K562 (cell line): ENCODE measurements at regions not wholly inside any gene's neighbourhood (a gene's known extent, or its start where the extent isn't known, plus 50 kb on each side); places are given as distances from the start of the nearest gene placed in this dataset.

Experiments
- ATAC-seq: fragments of 200-7000 bp; cut with Tn5 transposase; 3 replicates; pipeline ENCODE4 v1.9.1; 2020; ENCODE audit warnings: moderate library complexity
- BruUV-seq: library from RNA; stranded (reverse); fragments of 400-500 nt; replicated peaks from 2 replicates; lab custom pipeline; 2021; lab: Mats Ljungman, UMichigan
- CTCF ChIA-PET: fragments of 300-600 bp; formaldehyde crosslinking; extraction: SDS; loops from one replicate; lab custom pipeline; 2021; ENCODE audit warnings: low intra/inter-chr PET ratio; lab: Yijun Ruan, JAX
- POLR2A ChIA-PET: fragments of 300-600, 350-650 bp; sonication (Branson Sonifier 250); formaldehyde crosslinking; extraction: SDS; loops from one replicate; lab custom pipeline; 2021; ENCODE audit warnings: antibody characterized with exemption, inconsistent platforms; lab: Yijun Ruan, JAX
- DNase-seq, 4 experiments: peaks; one replicate each; pipeline versions ENCODE4 v3.0.0 to v3.0.0-alpha.2; 2011 to 2018; ENCODE audit warnings: low spot score in 3 of 4, mixed read lengths in 3 of 4; ENCODE audit errors: extremely low read depth in 1 of 4
- FAIRE-seq: peaks from 2 replicates; lab custom pipeline; 2011; peaks lifted over from hg19 to GRCh38; lab: Jason Lieb, UNC
- H2AFZ ChIP-seq: 2 replicates; pipeline ENCODE4 v1.6.0; 2011; ENCODE audit warnings: low read depth, low read length, control low read depth, inconsistent platforms
- H3K27ac ChIP-seq: fragments of 200-600 bp; 3 replicates; pipeline ENCODE4 v1.8.0; 2011; ENCODE audit warnings: low read depth, mild to moderate bottlenecking, control low read depth, inconsistent platforms, low read length, moderate library complexity, mixed read lengths; ENCODE audit errors: extremely low read depth
- H3K27me3 ChIP-seq, 2 experiments: fragments of 300-600 bp in 1 of 2; 2 replicates in 1 of 2; 3 replicates in 1 of 2; pipeline versions ENCODE4 v1.6.0 to v1.8.0; 2011; ENCODE audit warnings: inconsistent platforms in 2 of 2, low read length in 2 of 2, mild to moderate bottlenecking in 1 of 2, mixed read lengths in 1 of 2, moderate library complexity in 1 of 2; ENCODE audit not compliant: control insufficient read depth in 2 of 2, insufficient read depth in 2 of 2
- H3K36me3 ChIP-seq: fragments of 300-600 bp; 3 replicates; pipeline ENCODE4 v1.8.0; 2011; ENCODE audit warnings: mild to moderate bottlenecking, low read length, inconsistent platforms; ENCODE audit not compliant: control insufficient read depth, insufficient read depth
- H3K4me1 ChIP-seq, 2 experiments: fragments of 200-600 bp in 1 of 2; replicated peaks in 1 of 2; 2 replicates in 1 of 2; 3 replicates in 1 of 2; pipeline versions ENCODE4 v1.5.1 to v1.8.0; 2011; ENCODE audit warnings: inconsistent platforms in 2 of 2, low read length in 2 of 2, mild to moderate bottlenecking in 1 of 2, mixed read lengths in 1 of 2, moderate library complexity in 1 of 2; ENCODE audit not compliant: control insufficient read depth in 2 of 2, insufficient read depth in 2 of 2
- H3K4me2 ChIP-seq: 2 replicates; pipeline ENCODE4 v1.6.1; 2011; ENCODE audit warnings: low read length, control low read depth, inconsistent platforms, mixed read lengths; ENCODE audit not compliant: insufficient read depth
- H3K4me3 ChIP-seq: fragments of 200-600 bp; sonication (generic), shearing (Covaris generic); 2 replicates; pipeline ENCODE4 v1.5.1; 2016; ENCODE audit warnings: control low read depth, inconsistent platforms
- H3K79me2 ChIP-seq: fragments of 200-600 bp; 3 replicates; pipeline ENCODE4 v1.8.0; 2011; ENCODE audit warnings: low read length, inconsistent platforms; ENCODE audit not compliant: control insufficient read depth, insufficient read depth
- H3K9ac ChIP-seq, 2 experiments: 2 replicates each; pipeline versions ENCODE4 v1.6.0 to v1.6.1; 2011; ENCODE audit warnings: low read depth in 2 of 2, low read length in 2 of 2, control low read depth in 1 of 2, inconsistent platforms in 1 of 2, mild to moderate bottlenecking in 1 of 2, mixed read lengths in 1 of 2; ENCODE audit not compliant: insufficient read depth in 1 of 2
- H3K9me1 ChIP-seq: one replicate; pipeline ENCODE4 v1.6.0; 2011; ENCODE audit warnings: inconsistent platforms, mild to moderate bottlenecking, low read length, moderate library complexity; ENCODE audit not compliant: control insufficient read depth, insufficient read depth
- H3K9me3 ChIP-seq: replicated peaks from 2 replicates; pipeline ENCODE4 v1.5.1; 2011; ENCODE audit warnings: low read depth, low read length, inconsistent platforms; ENCODE audit not compliant: control insufficient read depth, insufficient read depth
- H4K20me1 ChIP-seq: replicated peaks from 2 replicates; pipeline ENCODE4 v1.6.1; 2011; ENCODE audit warnings: low read length, inconsistent platforms, mixed read lengths; ENCODE audit not compliant: control insufficient read depth, insufficient read depth
- HLTF ChIP-seq: fragments of 450-650 bp; IDR thresholded peaks from 2 replicates; pipeline ENCODE4 v1.6.1; 2016
- L3MBTL2 ChIP-seq: fragments of 450-650 bp; IDR thresholded peaks from 2 replicates; pipeline ENCODE4 v1.6.1; 2016; ENCODE audit warnings: mild to moderate bottlenecking, moderate library complexity
- SRSF9 ChIP-seq: fragments of 200-400 bp; formaldehyde crosslinking; IDR thresholded peaks from 2 replicates; pipeline ENCODE4 v1.6.1; 2017; ENCODE audit warnings: low read depth, low read length, borderline replicate concordance
- TARDBP ChIP-seq: fragments of 450-650 bp; IDR thresholded peaks from 2 replicates; pipeline ENCODE4 v1.6.1; 2016
- U2AF2 ChIP-seq: fragments of 200-400 bp; formaldehyde crosslinking; optimal IDR thresholded peaks from 2 replicates; pipeline ENCODE3; 2017; ENCODE audit warnings: low read depth, mild to moderate bottlenecking, low read length
- ZKSCAN1 ChIP-seq: fragments of 150-350 bp; IDR thresholded peaks from 2 replicates; pipeline ENCODE4 v1.6.1; 2016; ENCODE audit warnings: low read depth, low read length
- ZNF644 ChIP-seq: fragments of 200-800 bp; sonication (Bioruptor generic); IDR thresholded peaks from 2 replicates; pipeline ENCODE4 v1.6.1; 2016; ENCODE audit warnings: low read depth, missing genetic modification characterization, missing compliant biosample characterization
- WGBS: fragments of 100-300 bp; shearing (Covaris generic); methylation state at CpG from one replicate; pipeline ENCODE4 v1.1.6; 2016; ENCODE audit warnings: low coverage, mixed read lengths; ENCODE audit not compliant: insufficient coverage; ENCODE audit errors: missing lambda C conversion rate; 5-methylcytosine and 5-hydroxymethylcytosine counted together
- in situ Hi-C: fragments of 300-500 bp; cut with MboI; formaldehyde crosslinking; loops from 4 replicates; pipeline ENCODE4 v1.15.0; 2018; ENCODE audit warnings: inconsistent platforms, mixed read lengths
- intact Hi-C: fragments of 100-400 bp; cut with micrococcal nuclease; formaldehyde crosslinking; loops from 2 replicates; pipeline ENCODE4 v1.14.2; 2022
- TF ChIP-seq, protein P1 (sequence below): fragments of 450-650 bp; formaldehyde crosslinking; IDR thresholded peaks from 2 replicates; pipeline ENCODE4 v1.4.0; 2020; ENCODE audit warnings: mild to moderate bottlenecking, mixed read lengths
- TF ChIP-seq, protein P2 (sequence below): sonication (generic); IDR thresholded peaks from 2 replicates; pipeline ENCODE4 v1.6.1; 2016
- TF ChIP-seq, protein P3 (sequence below): sonication (generic); formaldehyde crosslinking; IDR thresholded peaks from 2 replicates; pipeline ENCODE4 v1.8.0; 2022; ENCODE audit warnings: mild to moderate bottlenecking, low read depth, missing genetic modification reagents

DNA sequence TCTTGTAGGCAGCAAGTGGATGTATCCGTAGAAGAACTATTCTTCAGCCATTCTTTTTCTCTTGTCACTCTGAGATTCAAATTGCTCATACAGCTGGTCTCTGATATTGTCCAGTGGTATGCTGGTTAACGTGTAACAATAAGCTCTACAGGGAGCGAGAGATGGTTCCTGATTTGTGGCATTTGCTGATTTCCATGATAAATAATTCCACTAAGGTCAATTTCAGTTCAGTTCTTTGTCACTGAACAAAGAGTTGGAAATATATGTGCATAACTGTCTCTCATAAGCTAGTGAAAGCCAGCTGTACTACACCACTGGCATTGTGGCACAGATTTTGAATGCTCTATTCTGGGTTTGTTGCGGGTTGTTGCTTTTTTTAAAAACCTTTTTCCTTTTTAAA is 131.7 kb downstream of the MTHFS start:
- CTCF ChIA-PET: no interaction called here

More for the DNA sequence above, 131.7 kb downstream of the MTHFS start:
- TF ChIP-seq U2AF2: no peak
- TF ChIP-seq, protein P1, sequence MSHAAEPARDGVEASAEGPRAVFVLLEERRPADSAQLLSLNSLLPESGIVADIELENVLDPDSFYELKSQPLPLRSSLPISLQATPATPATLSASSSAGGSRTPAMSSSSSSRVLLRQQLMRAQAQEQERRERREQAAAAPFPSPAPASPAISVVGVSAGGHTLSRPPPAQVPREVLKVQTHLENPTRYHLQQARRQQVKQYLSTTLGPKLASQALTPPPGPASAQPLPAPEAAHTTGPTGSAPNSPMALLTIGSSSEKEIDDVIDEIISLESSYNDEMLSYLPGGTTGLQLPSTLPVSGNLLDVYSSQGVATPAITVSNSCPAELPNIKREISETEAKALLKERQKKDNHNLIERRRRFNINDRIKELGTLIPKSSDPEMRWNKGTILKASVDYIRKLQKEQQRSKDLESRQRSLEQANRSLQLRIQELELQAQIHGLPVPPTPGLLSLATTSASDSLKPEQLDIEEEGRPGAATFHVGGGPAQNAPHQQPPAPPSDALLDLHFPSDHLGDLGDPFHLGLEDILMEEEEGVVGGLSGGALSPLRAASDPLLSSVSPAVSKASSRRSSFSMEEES (CRISPR knock-in tag): no peak
- TF ChIP-seq L3MBTL2: no peak
- no peak for TF ChIP-seq TARDBP
- TF ChIP-seq, protein P2, sequence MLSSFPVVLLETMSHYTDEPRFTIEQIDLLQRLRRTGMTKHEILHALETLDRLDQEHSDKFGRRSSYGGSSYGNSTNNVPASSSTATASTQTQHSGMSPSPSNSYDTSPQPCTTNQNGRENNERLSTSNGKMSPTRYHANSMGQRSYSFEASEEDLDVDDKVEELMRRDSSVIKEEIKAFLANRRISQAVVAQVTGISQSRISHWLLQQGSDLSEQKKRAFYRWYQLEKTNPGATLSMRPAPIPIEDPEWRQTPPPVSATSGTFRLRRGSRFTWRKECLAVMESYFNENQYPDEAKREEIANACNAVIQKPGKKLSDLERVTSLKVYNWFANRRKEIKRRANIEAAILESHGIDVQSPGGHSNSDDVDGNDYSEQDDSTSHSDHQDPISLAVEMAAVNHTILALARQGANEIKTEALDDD: no peak
- TF ChIP-seq ZNF644 (tag): no peak
- no peak for TF ChIP-seq SRSF9
- TF ChIP-seq ZKSCAN1: no peak
- no peak for TF ChIP-seq HLTF
- TF ChIP-seq, protein P3, sequence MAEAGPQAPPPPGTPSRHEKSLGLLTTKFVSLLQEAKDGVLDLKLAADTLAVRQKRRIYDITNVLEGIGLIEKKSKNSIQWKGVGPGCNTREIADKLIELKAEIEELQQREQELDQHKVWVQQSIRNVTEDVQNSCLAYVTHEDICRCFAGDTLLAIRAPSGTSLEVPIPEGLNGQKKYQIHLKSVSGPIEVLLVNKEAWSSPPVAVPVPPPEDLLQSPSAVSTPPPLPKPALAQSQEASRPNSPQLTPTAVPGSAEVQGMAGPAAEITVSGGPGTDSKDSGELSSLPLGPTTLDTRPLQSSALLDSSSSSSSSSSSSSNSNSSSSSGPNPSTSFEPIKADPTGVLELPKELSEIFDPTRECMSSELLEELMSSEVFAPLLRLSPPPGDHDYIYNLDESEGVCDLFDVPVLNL: no peak
- TF ChIP-seq, all 486 proteins: peak for 0
- ATAC-seq: no peak
- POLR2A ChIA-PET: no interaction called here
- H3K27me3 ChIP-seq: peaks cover 0 to 6% of the 10 kb centered on the region in 2 experiments; a peak in 2 of 5 replicates
- WGBS: 0% methylated on average over 4 of the region's 4 CpGs
- no peak for FAIRE-seq
- in situ Hi-C loops (no loop called here), intact Hi-C loops (loop anchor here (5.0 to 10.0 kb wide), 2 partner anchors 87 to 410 kb away; no protein-coding TSS in a partner anchor)
- no peak for DNase-seq
- no peaks in the 10 kb centered on the region for H3K36me3 ChIP-seq
- BruUV-seq: no TSS peak
- H3K9me3 ChIP-seq: no peaks in the 10 kb centered on the region
- H4K20me1 ChIP-seq: no peaks in the 10 kb centered on the region
- no peaks in the 10 kb centered on the region for H3K79me2 ChIP-seq
- no peak overlapping the region for H3K4me3 ChIP-seq
- H3K4me1 ChIP-seq: no peaks in the 10 kb centered on the region
- no peak overlapping the region for H3K27ac ChIP-seq
- no peak overlapping the region for H2AFZ ChIP-seq
- H3K4me2 ChIP-seq: no peak overlapping the region
- H3K9me1 ChIP-seq: no peaks in the 10 kb centered on the region
- no peak overlapping the region for H3K9ac ChIP-seq
